ENCODE measurements at regions not wholly inside any gene's neighbourhood (a gene's known extent, or its start where the extent isn't known, plus 50 kb on each side); places are given as distances from the start of the nearest gene placed in this dataset.

DNA sequence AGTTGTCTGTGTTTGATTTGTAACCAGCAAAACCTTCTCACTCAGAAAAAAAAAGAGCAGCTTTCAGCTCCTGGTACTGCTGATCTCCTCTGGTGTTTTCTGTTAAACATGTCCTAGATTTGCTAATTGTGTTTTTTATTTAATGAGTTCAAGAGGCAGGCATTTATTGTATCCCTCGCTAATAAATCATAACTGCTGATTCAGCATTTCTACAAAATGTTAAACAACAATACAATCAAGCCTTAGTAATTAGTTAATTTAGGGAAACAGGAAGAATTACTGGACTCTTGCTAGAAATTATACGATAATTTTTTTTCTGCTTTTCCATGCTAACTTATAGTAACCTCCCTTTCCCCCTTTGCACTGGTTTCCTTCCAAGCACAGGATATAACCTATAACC, 66.8 kb upstream of the NRP1 start:
- dilution Hi-C loops (cut with MboI; ENCODE audit: extremely low pct_ligation_motif_present, low sequenced_read_pairs) = no loop called here
- Histone ChIP-seq H2AFZ (ENCODE audit: control insufficient read depth, low read length) (no peak overlapping the region), H3K36me3 (ENCODE audit: control insufficient read depth in 2 of 2, extremely low read depth in 1 of 2, insufficient read depth in 2 of 2, low read length in 2 of 2) (no peaks in the 10 kb centered on the region), H3K9ac (ENCODE audit: control insufficient read depth, extremely low read depth, insufficient read depth, low read length) (no peak overlapping the region), H3K9me3 (ENCODE audit: control insufficient read depth, low read depth, low read length) (peaks cover 4% of the 10 kb centered on the region), H4K20me1 (ENCODE audit: control insufficient read depth, extremely low read depth, insufficient read depth, low read length) (no peaks in the 10 kb centered on the region), H3K79me2 (ENCODE audit: control insufficient read depth, insufficient read depth, low read length) (no peaks in the 10 kb centered on the region), H3K9me1 (ENCODE audit: control insufficient read depth, extremely low read depth, insufficient read depth, low read length) (no peaks in the 10 kb centered on the region), H3K27me3 (ENCODE audit: control insufficient read depth, extremely low read depth, insufficient read depth, low read length) (no peaks in the 10 kb centered on the region), H3K4me2 (ENCODE audit: control insufficient read depth, extremely low read depth, insufficient read depth, low read depth, low read length) (no peak overlapping the region), H3K4me3 (ENCODE audit: control insufficient read depth in 2 of 3, extremely low read depth in 1 of 3, insufficient read depth in 2 of 3, low read depth in 1 of 3, low read length in 3 of 3) (no peak overlapping the region), H3K27ac (ENCODE audit: control insufficient read depth, insufficient read depth, low read length) (no peak overlapping the region), H3K4me1 (ENCODE audit: control insufficient read depth, extremely low read depth, insufficient read depth, low read length) (no peaks in the 10 kb centered on the region)
- FAIRE-seq (no peak), DNase-seq (ENCODE audit: low read depth, low spot score) (no peak)
- TF ChIP-seq, protein P1, sequence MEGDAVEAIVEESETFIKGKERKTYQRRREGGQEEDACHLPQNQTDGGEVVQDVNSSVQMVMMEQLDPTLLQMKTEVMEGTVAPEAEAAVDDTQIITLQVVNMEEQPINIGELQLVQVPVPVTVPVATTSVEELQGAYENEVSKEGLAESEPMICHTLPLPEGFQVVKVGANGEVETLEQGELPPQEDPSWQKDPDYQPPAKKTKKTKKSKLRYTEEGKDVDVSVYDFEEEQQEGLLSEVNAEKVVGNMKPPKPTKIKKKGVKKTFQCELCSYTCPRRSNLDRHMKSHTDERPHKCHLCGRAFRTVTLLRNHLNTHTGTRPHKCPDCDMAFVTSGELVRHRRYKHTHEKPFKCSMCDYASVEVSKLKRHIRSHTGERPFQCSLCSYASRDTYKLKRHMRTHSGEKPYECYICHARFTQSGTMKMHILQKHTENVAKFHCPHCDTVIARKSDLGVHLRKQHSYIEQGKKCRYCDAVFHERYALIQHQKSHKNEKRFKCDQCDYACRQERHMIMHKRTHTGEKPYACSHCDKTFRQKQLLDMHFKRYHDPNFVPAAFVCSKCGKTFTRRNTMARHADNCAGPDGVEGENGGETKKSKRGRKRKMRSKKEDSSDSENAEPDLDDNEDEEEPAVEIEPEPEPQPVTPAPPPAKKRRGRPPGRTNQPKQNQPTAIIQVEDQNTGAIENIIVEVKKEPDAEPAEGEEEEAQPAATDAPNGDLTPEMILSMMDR (optimal IDR thresholded peaks at IDR 0.05 in 1 of 3, IDR thresholded peaks at IDR 0.05 in 1 of 3, conservative IDR thresholded peaks at IDR 0.05 in 1 of 3; ENCODE audit: extremely low read depth in 1 of 3, insufficient read depth in 2 of 3, low read length in 3 of 3) = no peak
- TF ChIP-seq EZH2 (IDR thresholded peaks at IDR 0.05; ENCODE audit: low read length) = no peak

DNA sequence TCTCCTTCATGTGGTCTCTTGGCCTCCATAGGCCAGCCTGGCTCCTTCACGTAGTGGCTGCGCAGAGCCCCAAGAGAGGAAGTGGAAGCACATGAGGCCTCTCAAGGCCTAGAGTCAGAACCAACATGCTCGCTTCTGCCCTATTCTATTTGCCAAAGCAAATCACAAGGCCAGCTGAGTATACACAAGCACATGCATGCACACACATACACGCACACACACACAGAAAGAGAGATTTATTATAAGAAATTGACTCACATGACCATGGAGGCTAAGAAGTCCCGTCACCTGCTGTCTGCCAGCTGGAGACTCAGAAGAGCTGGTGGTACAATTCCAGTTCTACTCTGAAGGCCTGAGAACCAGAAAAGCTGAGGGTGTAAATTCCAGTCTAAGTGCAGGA, 64.3 kb upstream of the NRP1 start:
- H3K36me3 ChIP-seq (ENCODE audit: control insufficient read depth in 2 of 2, extremely low read depth in 1 of 2, insufficient read depth in 2 of 2, low read length in 2 of 2) = no peaks in the 10 kb centered on the region
- H3K9me1 ChIP-seq (ENCODE audit: control insufficient read depth, extremely low read depth, insufficient read depth, low read length) = no peaks in the 10 kb centered on the region
- DNase-seq (ENCODE audit: low read depth, low spot score) (no peak), FAIRE-seq (no peak)
- no peak overlapping the region for H3K4me2 ChIP-seq (ENCODE audit: control insufficient read depth, extremely low read depth, insufficient read depth, low read depth, low read length)
- H3K4me3 ChIP-seq (ENCODE audit: control insufficient read depth in 2 of 3, extremely low read depth in 1 of 3, insufficient read depth in 2 of 3, low read depth in 1 of 3, low read length in 3 of 3) = no peak overlapping the region
- H3K27ac ChIP-seq (ENCODE audit: control insufficient read depth, insufficient read depth, low read length) = no peak overlapping the region
- H3K79me2 ChIP-seq (ENCODE audit: control insufficient read depth, insufficient read depth, low read length) = no peaks in the 10 kb centered on the region
- no peaks in the 10 kb centered on the region for H3K4me1 ChIP-seq (ENCODE audit: control insufficient read depth, extremely low read depth, insufficient read depth, low read length)
- H3K9ac ChIP-seq (ENCODE audit: control insufficient read depth, extremely low read depth, insufficient read depth, low read length) = no peak overlapping the region
- peaks cover under 1% of the 10 kb centered on the region for H3K27me3 ChIP-seq (ENCODE audit: control insufficient read depth, extremely low read depth, insufficient read depth, low read length)
- no peak overlapping the region for H2AFZ ChIP-seq (ENCODE audit: control insufficient read depth, low read length)
- no peaks in the 10 kb centered on the region for H4K20me1 ChIP-seq (ENCODE audit: control insufficient read depth, extremely low read depth, insufficient read depth, low read length)
- TF ChIP-seq, protein P1 (optimal IDR thresholded peaks at IDR 0.05 in 1 of 3, IDR thresholded peaks at IDR 0.05 in 1 of 3, conservative IDR thresholded peaks at IDR 0.05 in 1 of 3; ENCODE audit: extremely low read depth in 1 of 3, insufficient read depth in 2 of 3, low read length in 3 of 3) = no peak
- TF ChIP-seq EZH2 (IDR thresholded peaks at IDR 0.05; ENCODE audit: low read length) = no peak
- dilution Hi-C loops (cut with MboI; ENCODE audit: extremely low pct_ligation_motif_present, low sequenced_read_pairs) = no loop called here
- H3K9me3 ChIP-seq (ENCODE audit: control insufficient read depth, low read depth, low read length) = peaks cover 4% of the 10 kb centered on the region

Measured in keratinocyte (primary cell).